ENCODE measurements at regions not wholly inside any gene's neighbourhood (a gene's known extent, or its start where the extent isn't known, plus 50 kb on each side); places are given as distances from the start of the nearest gene placed in this dataset.

DNA sequence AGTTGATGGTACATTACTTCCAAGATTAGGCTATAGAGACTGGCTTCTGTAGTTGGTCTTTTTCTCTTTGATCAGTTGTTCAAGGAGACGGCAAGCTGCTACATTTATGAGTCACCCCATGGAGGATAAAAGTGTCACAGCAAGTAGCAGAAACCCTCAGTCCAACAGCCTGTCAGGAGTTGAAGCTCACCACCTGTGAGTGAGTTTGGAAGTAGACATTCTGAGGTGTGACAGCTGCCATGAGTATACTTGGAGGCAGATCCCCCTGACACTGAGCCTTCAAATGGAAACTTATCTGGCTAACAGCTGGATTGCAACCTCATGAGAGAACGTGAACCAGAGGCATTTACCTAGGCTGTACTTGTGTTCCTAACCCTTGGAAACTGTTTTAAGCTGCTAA lies 68.0 kb downstream of the CCNG2 start:
- TF ChIP-seq, protein P1, sequence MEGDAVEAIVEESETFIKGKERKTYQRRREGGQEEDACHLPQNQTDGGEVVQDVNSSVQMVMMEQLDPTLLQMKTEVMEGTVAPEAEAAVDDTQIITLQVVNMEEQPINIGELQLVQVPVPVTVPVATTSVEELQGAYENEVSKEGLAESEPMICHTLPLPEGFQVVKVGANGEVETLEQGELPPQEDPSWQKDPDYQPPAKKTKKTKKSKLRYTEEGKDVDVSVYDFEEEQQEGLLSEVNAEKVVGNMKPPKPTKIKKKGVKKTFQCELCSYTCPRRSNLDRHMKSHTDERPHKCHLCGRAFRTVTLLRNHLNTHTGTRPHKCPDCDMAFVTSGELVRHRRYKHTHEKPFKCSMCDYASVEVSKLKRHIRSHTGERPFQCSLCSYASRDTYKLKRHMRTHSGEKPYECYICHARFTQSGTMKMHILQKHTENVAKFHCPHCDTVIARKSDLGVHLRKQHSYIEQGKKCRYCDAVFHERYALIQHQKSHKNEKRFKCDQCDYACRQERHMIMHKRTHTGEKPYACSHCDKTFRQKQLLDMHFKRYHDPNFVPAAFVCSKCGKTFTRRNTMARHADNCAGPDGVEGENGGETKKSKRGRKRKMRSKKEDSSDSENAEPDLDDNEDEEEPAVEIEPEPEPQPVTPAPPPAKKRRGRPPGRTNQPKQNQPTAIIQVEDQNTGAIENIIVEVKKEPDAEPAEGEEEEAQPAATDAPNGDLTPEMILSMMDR (IDR thresholded peaks at IDR 0.05): no peak
- TF ChIP-seq, protein P2, sequence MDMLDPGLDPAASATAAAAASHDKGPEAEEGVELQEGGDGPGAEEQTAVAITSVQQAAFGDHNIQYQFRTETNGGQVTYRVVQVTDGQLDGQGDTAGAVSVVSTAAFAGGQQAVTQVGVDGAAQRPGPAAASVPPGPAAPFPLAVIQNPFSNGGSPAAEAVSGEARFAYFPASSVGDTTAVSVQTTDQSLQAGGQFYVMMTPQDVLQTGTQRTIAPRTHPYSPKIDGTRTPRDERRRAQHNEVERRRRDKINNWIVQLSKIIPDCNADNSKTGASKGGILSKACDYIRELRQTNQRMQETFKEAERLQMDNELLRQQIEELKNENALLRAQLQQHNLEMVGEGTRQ (IDR thresholded peaks at IDR 0.05): no peak
- TF ChIP-seq, protein P3, sequence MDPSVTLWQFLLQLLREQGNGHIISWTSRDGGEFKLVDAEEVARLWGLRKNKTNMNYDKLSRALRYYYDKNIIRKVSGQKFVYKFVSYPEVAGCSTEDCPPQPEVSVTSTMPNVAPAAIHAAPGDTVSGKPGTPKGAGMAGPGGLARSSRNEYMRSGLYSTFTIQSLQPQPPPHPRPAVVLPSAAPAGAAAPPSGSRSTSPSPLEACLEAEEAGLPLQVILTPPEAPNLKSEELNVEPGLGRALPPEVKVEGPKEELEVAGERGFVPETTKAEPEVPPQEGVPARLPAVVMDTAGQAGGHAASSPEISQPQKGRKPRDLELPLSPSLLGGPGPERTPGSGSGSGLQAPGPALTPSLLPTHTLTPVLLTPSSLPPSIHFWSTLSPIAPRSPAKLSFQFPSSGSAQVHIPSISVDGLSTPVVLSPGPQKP (IDR thresholded peaks at IDR 0.05; ENCODE audit: low read depth, low read length): no peak
- TF ChIP-seq NPAS2 (CRISPR knock-in tag; IDR thresholded peaks at IDR 0.05; ENCODE audit: borderline replicate concordance) (no peak), HOXA7 (CRISPR knock-in tag; IDR thresholded peaks at IDR 0.05) (no peak), ESRRA (IDR thresholded peaks at IDR 0.05; ENCODE audit: borderline replicate concordance, low read length) (no peak), MAFK (IDR thresholded peaks at IDR 0.05; ENCODE audit: partially characterized antibody) (no peak), RFX5 (IDR thresholded peaks at IDR 0.05) (no peak)
